HG03060 (cell line): ENCODE measurements at regions not wholly inside any gene's neighbourhood (a gene's known extent, or its start where the extent isn't known, plus 50 kb on each side); places are given as distances from the start of the nearest gene placed in this dataset.

Experiments
- ATAC-seq: cut with Tn5 transposase; IDR thresholded peaks from one replicate; pipeline ENCODE4 v1.9.1; 2021; ENCODE audit warnings: low read depth, moderate number of reproducible peaks; ENCODE audit not compliant: unreplicated experiment

GRCh38 chr19:29370276-29370675 is 155.5 kb upstream of the VSTM2B start:
- no peak for ATAC-seq

GRCh38 chr19:29371251-29372090 is 154.3 kb upstream of the VSTM2B start:
- ATAC-seq = no peak

GRCh38 chr19:29372091-29372415 is 153.7 kb upstream of the VSTM2B start:
- no peak for ATAC-seq

- ATAC-seq = no peak
Observed at GRCh38 chr19:29372461-29372860, 153.3 kb upstream of the VSTM2B start.

- no peak for ATAC-seq
Observed at GRCh38 chr19:29372921-29373797, 152.6 kb upstream of the VSTM2B start.

GRCh38 chr19:29375429-29376119 is 150.2 kb upstream of the VSTM2B start:
- ATAC-seq = no peak

- no peak for ATAC-seq
Observed at GRCh38 chr19:29376855-29377354, 148.9 kb upstream of the VSTM2B start.

GRCh38 chr19:29378126-29378525 is 147.7 kb upstream of the VSTM2B start:
- ATAC-seq = no peak

- ATAC-seq = no peak
Observed at GRCh38 chr19:29378543-29379080, 147.2 kb upstream of the VSTM2B start.

GRCh38 chr19:29379257-29380021 is 146.4 kb upstream of the VSTM2B start:
- ATAC-seq = no peak

- ATAC-seq = no peak
Observed at GRCh38 chr19:29380581-29380980, 145.2 kb upstream of the VSTM2B start.

GRCh38 chr19:29381353-29382203 is 144.2 kb upstream of the VSTM2B start:
- ATAC-seq = no peak

GRCh38 chr19:29383696-29384095 is 142.1 kb upstream of the VSTM2B start:
- no peak for ATAC-seq

GRCh38 chr19:29384656-29385055 is 141.1 kb upstream of the VSTM2B start:
- no peak for ATAC-seq

- no peak for ATAC-seq
Observed at GRCh38 chr19:29385191-29385795, 140.5 kb upstream of the VSTM2B start.

GRCh38 chr19:29386970-29387369 is 138.8 kb upstream of the VSTM2B start:
- ATAC-seq = no peak

GRCh38 chr19:29387586-29387985 is 138.2 kb upstream of the VSTM2B start:
- no peak for ATAC-seq

- no peak for ATAC-seq
Observed at GRCh38 chr19:29389495-29389894, 136.3 kb upstream of the VSTM2B start.

GRCh38 chr19:29390742-29391141 is 135.1 kb upstream of the VSTM2B start:
- ATAC-seq = no peak
